GM18951 (cell line): ENCODE measurements at regions not wholly inside any gene's neighbourhood (a gene's known extent, or its start where the extent isn't known, plus 50 kb on each side); places are given as distances from the start of the nearest gene placed in this dataset.

Experiments
- POLR2A ChIP-seq: IDR thresholded peaks from 4 replicates; pipeline ENCODE4 v1.6.1; 2011; ENCODE audit warnings: mild to moderate bottlenecking; ENCODE audit not compliant: insufficient read length, insufficient read depth; ENCODE audit errors: extremely low read depth
- in situ Hi-C: fragments of 300-500 bp; cut with MboI; formaldehyde crosslinking; loops from one replicate; pipeline ENCODE4 v1.12.0; 2022; ENCODE audit warnings: low sequenced_read_pairs, mixed read lengths, inconsistent platforms; ENCODE audit not compliant: unreplicated experiment

DNA sequence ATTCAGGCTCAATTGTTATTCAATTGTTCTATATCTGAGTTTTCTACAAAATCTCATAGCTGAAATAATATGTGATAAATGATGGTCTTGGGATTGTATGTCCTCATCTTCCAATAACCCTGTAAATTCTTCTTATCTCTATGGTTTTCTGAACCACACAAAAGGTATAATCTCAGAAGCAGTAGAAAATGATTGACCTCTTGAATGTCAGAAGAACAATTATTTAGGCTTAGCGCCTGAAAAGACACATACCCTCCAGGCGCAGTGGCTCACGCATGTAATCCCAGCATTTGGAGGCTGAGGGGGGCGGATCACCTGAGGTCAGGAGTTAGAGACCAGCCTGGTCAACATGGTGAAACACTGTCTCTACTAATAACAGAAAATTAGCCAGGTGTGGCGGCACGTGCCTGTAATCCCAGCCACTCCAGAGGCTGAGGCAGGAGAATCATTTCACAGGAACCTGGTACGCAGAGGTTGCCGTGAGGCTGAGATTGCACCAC lies 288.0 kb upstream of the TBC1D5 start:
- TF ChIP-seq POLR2A = no peak
- in situ Hi-C loops = no loop called here

DNA sequence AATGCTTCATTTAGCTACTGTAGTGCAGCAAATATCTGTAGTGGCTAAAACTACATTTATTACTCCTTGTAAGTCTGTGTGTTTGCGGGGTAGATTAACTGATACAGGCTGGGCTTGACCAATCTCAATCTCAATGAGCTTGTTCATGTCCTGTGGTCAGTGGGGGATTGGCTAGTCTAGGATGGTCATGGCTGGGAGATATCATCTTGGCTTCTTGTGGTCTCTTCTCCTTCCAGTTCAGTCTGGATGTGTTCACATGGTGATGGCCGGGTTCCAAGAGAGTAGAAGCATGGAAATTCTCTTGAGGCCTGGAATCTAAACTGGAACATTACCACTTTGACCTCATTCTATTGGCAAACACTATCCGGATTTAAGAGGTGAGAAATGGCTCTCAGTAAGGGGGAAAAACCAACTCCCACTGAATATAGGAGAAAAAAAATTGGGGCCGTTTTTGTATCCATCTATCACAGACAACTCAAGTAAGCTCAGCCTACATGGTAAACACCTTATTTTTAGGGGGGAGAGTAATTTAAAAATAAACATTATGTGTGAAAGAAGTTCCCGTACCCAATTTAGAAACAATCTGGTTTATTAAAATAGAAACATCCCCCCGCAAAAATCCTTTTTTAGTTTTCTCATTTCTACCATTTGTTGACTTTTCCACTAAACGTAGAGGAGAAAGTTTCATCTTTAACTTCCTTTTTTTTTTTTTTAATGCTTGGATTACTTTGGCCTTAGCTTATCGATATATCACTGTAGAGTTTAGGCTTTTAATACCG lies 284.9 kb upstream of the TBC1D5 start:
- no peak for TF ChIP-seq POLR2A
- in situ Hi-C loops = no loop called here

DNA sequence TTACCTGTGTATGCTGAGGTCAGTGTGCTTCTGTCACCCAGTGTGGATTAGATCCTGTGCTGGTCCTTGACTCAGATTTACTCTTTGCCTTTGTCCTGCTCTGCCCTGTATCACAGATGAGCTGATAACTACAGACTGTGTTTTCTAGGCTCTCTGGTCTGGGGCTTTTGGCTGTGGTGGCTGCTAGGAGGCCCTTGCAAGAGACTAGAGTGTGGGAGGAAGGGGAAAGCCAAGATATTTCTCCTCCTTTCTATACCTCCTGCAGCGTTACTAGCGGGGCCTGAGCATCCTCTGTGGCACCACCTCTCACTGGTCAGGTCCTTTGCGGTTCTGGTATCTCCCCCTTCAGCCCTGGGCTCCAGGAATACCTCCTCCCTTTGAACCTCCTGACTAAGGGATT lies 282.3 kb upstream of the TBC1D5 start:
- TF ChIP-seq POLR2A = no peak
- in situ Hi-C loops = no loop called here

DNA sequence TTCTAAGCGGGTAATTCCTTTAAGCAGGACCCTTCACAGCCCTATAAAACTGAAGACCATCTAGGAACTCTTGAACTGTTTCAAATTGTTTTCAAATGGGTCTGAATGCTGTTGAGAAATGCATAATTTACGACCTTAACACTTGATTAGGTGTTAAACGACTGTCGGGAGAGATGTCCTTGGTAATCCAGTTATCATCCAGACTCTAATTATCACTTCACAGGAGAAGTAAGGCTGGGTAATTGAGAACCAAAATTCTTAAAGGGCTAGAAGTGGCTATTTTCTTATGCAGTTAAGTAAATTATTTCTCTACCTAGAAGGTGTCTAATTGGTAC lies 276.7 kb upstream of the TBC1D5 start:
- TF ChIP-seq POLR2A = no peak
- in situ Hi-C loops = no loop called here

DNA sequence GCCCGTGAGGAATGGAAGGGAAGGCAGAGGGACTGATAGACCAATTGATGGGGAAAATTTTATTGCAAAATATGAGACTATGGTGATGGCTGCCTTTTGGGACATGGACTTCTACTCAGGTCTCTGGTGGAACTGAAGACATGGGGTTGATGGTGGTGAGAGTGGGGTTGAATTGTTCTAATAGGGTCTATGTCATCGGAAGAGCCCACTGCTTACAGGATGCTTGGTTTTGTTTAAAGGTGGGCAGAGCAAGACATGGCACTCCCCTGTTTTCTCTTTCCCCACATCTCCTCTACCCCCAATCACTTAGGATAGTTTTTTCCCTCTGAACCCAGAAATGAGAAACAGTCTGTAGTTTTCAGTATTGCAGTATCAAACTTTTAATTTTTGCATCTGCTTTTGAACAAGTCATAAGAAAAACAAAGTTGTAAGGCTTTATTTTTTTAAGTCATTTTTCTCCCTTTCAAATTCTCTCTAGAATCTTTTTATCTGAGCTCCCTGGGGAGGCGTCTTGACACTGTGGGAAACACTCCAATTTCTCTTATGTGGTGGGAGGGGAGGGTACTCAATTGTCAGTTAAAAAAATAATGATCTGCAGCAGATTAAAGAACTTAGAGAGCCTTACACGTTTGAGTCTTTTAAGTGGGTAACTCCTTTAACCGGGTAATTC lies 276.2 kb upstream of the TBC1D5 start:
- no peak for TF ChIP-seq POLR2A

DNA sequence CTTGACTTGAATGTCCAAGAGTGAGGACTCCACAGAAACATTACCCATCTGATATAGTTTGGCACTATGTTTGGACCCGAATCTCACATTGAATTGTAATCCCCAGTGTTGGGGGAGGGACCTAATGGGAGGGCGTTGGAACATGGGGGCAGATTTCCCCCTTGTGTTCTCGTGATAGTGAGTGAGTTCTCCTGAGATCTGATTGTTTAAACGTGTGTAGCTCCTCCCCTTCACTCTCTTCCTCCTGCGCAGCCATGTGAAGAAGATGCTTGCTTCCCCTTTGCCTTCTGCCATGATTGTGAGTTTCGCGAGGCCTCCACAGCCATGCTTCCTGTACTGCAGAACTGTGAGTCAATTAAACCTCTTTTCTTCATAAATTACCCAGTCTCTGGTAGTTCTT lies 273.9 kb upstream of the TBC1D5 start:
- in situ Hi-C loops = no loop called here
- no peak for TF ChIP-seq POLR2A

More for the DNA sequence above, 276.2 kb upstream of the TBC1D5 start:
- in situ Hi-C loops = no loop called here

DNA sequence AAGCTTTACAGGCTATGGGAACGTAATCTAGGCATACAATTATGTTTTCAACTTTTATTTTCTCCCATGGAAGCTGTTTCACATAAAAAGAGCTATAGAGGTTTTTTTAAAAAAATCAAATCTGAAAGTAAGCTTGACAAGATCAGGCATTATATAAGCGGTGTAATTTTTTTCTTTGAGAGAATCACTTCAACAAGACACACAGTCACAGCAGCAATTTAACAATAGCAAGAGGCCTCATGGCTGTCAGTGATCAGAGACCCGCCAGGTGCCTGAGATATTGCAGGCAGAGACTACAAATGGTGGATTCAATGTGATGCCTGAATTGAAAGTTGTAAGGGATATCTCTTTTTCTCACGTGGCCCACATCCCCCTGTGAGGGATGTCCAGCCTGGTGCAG lies 270.5 kb upstream of the TBC1D5 start:
- no peak for TF ChIP-seq POLR2A
- in situ Hi-C loops = no loop called here

DNA sequence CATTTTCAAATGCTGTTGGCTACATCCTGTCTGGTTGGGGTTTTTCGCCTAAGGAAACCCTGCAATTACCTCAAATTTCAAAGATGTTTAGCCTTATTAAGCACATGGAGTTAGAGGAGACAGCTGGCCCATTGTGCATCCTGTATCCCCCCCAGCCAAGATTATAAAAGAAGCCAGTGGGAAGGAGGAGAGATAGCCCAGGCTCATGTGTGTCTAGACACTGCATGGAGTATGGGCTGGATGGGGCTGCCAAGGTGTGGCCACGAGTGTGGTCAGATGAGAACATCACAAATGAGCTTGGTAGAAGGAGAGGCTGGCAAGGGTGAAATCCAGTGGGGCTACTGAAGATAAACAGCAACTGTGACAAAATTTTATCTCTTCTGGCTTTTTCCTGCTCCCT lies 270.0 kb upstream of the TBC1D5 start:
- TF ChIP-seq POLR2A = no peak
- in situ Hi-C loops = no loop called here

DNA sequence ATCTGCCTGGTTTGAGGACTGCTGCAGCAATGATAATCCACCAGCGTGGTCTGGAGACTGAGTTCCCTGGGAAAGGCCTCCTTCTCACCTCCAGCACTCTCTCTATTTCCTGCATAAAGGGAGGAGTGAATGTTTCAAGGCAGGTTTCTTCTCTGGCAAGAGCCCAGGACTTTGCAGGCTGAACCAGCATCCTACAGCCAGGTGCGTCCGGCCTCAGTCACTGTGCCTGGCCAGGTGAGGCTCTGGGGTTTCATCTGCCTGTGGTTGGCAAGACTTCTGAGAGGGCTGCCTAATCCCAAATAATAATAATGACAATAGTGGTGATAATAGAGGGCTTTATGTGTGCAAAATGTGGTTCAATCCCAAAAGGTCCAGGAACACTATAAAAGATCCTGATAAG lies 269.0 kb upstream of the TBC1D5 start:
- TF ChIP-seq POLR2A = no peak
- in situ Hi-C loops = no loop called here

DNA sequence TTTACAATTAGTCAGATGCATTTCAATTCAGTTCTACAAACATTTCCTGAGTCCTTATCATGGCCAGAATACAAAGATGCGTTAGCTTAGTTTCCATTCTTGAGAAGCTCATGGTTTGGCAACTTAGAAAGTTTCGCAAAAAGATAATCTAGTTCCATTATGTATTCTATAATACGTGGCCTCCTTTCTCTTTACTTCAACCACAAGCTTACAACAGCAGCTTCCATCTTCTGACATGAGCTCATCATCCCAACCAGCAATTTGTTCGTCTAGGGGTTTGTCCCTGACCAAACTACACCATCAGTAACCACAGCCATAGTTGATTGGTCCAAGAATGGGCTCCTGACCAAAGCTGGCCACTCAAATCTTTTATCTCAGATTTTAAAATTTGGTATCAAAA lies 267.6 kb upstream of the TBC1D5 start:
- in situ Hi-C loops = no loop called here
- no peak for TF ChIP-seq POLR2A

DNA sequence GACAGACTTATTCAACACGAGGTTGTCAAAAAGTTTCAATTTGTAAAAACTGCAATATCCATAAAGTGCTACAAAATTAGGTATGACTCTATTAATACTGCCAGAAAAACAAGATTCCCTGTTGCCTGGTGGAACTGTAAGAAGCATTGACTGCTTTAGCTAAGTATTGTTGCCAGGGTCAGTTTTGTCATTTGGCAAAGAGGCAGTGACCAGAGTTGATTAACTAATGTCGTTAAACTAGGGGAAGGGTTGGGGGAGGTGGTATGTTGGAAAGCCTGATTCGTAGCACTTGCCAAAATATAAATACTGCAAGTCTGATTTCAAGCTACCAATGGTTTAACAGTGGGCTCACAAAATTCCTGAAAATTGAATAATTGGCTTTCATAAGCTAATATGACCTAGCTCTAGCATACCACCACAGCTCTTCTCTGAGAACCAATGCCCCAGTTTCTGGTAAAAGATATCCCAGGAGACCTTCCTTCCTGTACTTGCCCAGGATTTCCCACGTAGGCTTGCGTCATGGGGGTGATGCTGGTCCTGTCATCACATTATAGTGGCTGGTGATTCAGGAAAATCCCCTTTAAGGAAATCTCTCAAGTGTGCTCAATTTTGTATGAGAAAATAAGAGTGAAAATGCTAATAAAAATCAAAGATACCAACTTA lies 266.4 kb upstream of the TBC1D5 start:
- in situ Hi-C loops = no loop called here
- no peak for TF ChIP-seq POLR2A

DNA sequence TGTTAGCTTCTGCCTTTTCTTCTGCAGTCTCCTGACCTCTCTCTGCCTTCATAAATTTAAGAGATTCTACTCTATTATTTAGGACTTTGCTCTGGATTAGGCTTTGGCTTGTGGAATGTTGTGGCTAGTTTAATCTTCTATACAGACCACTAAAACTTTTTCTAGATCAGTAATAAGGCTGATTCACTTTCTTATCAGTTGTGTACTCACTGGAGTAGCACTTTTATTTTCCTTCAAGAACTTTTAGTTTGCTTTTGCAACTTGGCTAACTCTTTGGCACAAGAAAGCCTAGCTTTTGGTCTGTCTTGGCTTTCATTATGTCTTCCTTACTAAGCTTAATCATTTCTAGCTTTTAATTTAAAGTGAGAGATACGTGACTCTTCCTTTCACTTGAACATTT lies 265.5 kb upstream of the TBC1D5 start:
- no peak for TF ChIP-seq POLR2A
- in situ Hi-C loops = no loop called here

DNA sequence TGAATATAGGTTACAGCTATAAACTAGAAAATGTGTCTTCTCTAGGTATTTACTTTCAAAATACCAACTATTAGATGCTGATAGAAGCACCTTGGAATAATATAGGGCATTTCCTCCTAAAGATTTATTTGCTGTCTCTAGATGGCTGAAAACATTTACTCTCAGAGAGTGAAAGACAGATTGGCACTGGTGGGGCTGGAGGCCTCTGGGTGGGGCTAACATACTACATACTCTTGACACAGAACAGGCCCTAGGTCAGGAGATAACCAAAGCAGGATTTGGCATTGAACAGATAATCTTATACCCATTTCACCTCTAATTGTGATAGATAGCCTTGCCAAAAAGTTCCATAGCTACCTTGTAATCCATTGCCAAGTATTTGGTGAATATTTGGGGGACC lies 253.3 kb upstream of the TBC1D5 start:
- in situ Hi-C loops = no loop called here
- TF ChIP-seq POLR2A = no peak

DNA sequence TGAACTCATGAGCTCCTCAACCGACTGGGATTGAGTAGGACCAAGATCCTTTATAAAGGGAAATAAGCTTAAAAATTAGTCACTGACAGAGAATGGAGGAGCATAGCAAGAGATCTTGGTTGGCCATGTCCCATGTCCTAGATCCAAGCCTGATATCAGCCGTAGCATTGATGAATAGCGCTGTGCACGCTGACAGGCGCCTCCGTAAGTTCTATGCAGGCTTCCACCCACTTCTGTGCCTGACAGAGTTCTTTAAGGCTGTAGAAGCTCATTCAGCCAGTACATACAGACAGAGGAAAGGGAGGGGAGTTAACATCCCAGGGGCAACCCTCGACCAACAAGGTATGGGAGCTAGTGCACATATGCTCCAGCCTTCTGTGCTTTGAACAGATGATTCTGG lies 251.7 kb upstream of the TBC1D5 start:
- in situ Hi-C loops = no loop called here
- no peak for TF ChIP-seq POLR2A
